ENCODE measurements at regions not wholly inside any gene's neighbourhood (a gene's known extent, or its start where the extent isn't known, plus 50 kb on each side); places are given as distances from the start of the nearest gene placed in this dataset.

DNA sequence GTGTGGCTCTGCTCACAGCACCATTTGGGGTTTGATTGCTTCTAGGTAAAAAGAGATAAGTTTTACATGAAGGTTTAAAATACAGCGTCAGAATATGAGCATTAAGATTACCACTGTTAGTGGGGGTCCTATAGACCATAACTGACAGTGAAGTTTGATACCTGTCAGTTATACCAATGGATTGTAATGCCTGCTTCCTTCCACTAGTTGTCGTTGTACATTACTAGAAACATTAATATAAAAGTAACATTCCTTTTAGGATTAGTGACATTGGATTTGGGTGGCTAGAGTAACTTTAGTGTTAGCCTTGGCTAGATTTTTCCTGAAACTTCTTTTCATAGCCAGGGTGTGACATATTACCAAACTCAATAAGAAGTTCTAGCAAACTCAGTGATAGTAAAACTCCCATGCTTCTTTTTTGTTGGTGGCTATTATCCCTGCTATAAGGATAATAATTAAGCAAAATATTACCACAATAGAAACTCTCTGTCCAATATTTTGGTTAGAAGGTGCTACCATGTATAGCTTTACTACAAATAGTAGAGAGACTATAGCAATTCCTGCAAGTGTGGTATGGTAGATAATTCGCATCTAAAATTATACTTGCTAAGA is 57.1 kb downstream of the FAM181B start:
- H3K36me3 ChIP-seq (ENCODE audit: control insufficient read depth in 3 of 3, insufficient read depth in 3 of 3, low read length in 3 of 3): no peaks in the 10 kb centered on the region
- no peak overlapping the region for H3K27ac ChIP-seq (ENCODE audit: low read depth, low read length)
- no peak overlapping the region for H3K4me3 ChIP-seq (ENCODE audit: low read length in 3 of 3)
- H3K27me3 ChIP-seq (ENCODE audit: control insufficient read depth in 3 of 3, insufficient read depth in 3 of 3, low read length in 3 of 3): no peaks in the 10 kb centered on the region
- no peak overlapping the region for H3K9ac ChIP-seq (ENCODE audit: low read depth in 1 of 3, low read length in 3 of 3)
- no peaks in the 10 kb centered on the region for H3K9me3 ChIP-seq (ENCODE audit: control insufficient read depth in 3 of 3, low read length in 3 of 3)
- no peaks in the 10 kb centered on the region for H3K4me1 ChIP-seq (ENCODE audit: control insufficient read depth in 3 of 3, insufficient read depth in 3 of 3, low read length in 3 of 3)

DNA sequence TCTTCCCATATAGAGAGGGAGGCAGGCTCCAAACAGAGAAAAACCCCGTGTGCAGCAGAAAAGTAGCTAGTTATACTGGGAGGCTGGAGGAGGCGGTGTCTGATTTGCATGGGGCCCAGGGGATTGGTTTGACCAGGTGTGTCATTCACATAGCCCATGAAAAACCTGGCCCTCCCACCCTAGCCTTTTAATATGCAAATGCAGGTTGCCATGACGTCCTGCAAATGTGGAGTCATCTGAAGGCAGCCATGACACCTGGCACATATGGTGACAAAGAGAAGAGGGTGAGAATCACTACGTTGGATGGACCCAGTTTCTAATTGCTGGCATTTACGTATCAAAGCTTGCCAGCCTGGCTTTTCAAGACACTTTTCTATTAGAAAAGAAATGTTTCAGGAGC is 57.8 kb downstream of the FAM181B start:
- Histone ChIP-seq H3K4me3 (ENCODE audit: low read length in 3 of 3) (no peak overlapping the region), H3K9me3 (ENCODE audit: control insufficient read depth in 3 of 3, low read length in 3 of 3) (no peaks in the 10 kb centered on the region), H3K36me3 (ENCODE audit: control insufficient read depth in 3 of 3, insufficient read depth in 3 of 3, low read length in 3 of 3) (no peaks in the 10 kb centered on the region), H3K9ac (ENCODE audit: low read depth in 1 of 3, low read length in 3 of 3) (no peak overlapping the region), H3K27ac (ENCODE audit: low read depth, low read length) (no peak overlapping the region), H3K4me1 (ENCODE audit: control insufficient read depth in 3 of 3, insufficient read depth in 3 of 3, low read length in 3 of 3) (no peaks in the 10 kb centered on the region), H3K27me3 (ENCODE audit: control insufficient read depth in 3 of 3, insufficient read depth in 3 of 3, low read length in 3 of 3) (no peaks in the 10 kb centered on the region)

DNA sequence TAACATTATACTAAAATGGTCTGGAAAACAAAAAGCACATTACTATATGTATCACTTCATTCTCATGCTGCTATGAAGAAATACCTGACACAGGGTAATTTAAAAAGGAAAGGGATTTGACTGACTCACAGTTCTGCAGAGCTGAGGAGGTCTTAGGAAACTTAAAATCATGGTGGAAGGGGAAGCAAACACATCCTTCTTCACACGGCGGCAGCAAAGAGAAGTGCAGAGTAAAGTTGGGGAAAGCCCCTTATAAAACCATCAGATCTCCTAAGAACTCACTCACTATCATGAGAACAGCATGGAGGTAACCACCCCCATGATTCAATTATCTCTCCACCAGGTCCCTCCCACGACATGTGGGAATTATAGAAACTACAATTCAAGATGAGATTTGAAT is 60.0 kb downstream of the FAM181B start:
- peaks cover 0 to 3% (median 0%) of the 10 kb centered on the region in 3 donors for H3K9me3 ChIP-seq (ENCODE audit: control insufficient read depth in 3 of 3, low read length in 3 of 3)
- H3K27ac ChIP-seq (ENCODE audit: low read depth, low read length): no peak overlapping the region
- no peak overlapping the region for H3K4me3 ChIP-seq (ENCODE audit: low read length in 3 of 3)
- no peaks in the 10 kb centered on the region for H3K36me3 ChIP-seq (ENCODE audit: control insufficient read depth in 3 of 3, insufficient read depth in 3 of 3, low read length in 3 of 3)
- H3K9ac ChIP-seq (ENCODE audit: low read depth in 1 of 3, low read length in 3 of 3): no peak overlapping the region
- no peaks in the 10 kb centered on the region for H3K4me1 ChIP-seq (ENCODE audit: control insufficient read depth in 3 of 3, insufficient read depth in 3 of 3, low read length in 3 of 3)
- H3K27me3 ChIP-seq (ENCODE audit: control insufficient read depth in 3 of 3, insufficient read depth in 3 of 3, low read length in 3 of 3): no peaks in the 10 kb centered on the region

DNA sequence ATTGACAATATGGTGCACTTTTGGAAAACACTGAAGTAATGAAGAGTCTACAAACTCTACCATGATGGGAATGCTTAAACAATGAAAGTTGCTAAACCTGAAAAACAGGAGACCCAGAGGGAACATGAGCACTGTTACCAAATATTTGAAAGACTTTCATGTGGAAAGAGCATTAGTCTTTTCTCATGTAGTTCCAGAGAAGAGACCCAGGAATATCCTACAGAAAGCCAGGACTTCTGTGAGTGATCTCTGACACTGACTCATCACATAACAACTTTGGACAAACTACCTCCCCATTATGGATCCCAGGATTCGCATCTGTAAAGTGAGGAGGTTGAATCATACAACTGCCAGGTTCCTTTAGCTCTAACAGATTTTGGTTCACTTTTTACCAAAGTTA is 62.2 kb downstream of the FAM181B start:
- Histone ChIP-seq H3K4me3 (ENCODE audit: low read length in 3 of 3) (no peak overlapping the region), H3K27ac (ENCODE audit: low read depth, low read length) (no peak overlapping the region)

DNA sequence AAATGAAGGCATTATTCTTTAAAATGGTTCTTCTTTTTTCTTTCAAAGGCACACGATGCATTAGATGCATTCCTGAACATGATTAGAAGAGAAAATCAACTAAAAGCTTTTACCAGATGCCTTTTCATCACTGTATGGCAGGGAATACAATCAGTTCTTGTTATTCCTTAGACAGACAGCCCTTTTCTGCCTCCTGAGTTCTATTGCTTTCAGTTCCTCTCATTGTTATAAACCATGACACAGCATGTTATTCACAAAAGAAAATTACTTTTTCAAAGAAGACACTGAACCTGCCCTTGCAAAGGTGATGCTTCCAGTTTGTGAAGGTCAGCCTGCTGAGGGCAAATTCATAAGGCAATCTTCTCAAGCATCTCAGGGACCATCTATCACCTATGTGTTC is 70.1 kb downstream of the FAM181B start:
- Histone ChIP-seq H3K27ac (ENCODE audit: low read depth, low read length) (no peak overlapping the region), H3K9ac (ENCODE audit: low read depth in 1 of 3, low read length in 3 of 3) (no peak overlapping the region), H3K4me1 (ENCODE audit: control insufficient read depth in 3 of 3, insufficient read depth in 3 of 3, low read length in 3 of 3) (no peaks in the 10 kb centered on the region), H3K27me3 (ENCODE audit: control insufficient read depth in 3 of 3, insufficient read depth in 3 of 3, low read length in 3 of 3) (no peaks in the 10 kb centered on the region), H3K36me3 (ENCODE audit: control insufficient read depth in 3 of 3, insufficient read depth in 3 of 3, low read length in 3 of 3) (no peaks in the 10 kb centered on the region), H3K4me3 (ENCODE audit: low read length in 3 of 3) (no peak overlapping the region), H3K9me3 (ENCODE audit: control insufficient read depth in 3 of 3, low read length in 3 of 3) (no peaks in the 10 kb centered on the region)

More for the DNA sequence above, 62.2 kb downstream of the FAM181B start:
- Histone ChIP-seq H3K27me3 (ENCODE audit: control insufficient read depth in 3 of 3, insufficient read depth in 3 of 3, low read length in 3 of 3) (no peaks in the 10 kb centered on the region), H3K4me1 (ENCODE audit: control insufficient read depth in 3 of 3, insufficient read depth in 3 of 3, low read length in 3 of 3) (no peaks in the 10 kb centered on the region), H3K36me3 (ENCODE audit: control insufficient read depth in 3 of 3, insufficient read depth in 3 of 3, low read length in 3 of 3) (no peaks in the 10 kb centered on the region), H3K9ac (ENCODE audit: low read depth in 1 of 3, low read length in 3 of 3) (no peak overlapping the region), H3K9me3 (ENCODE audit: control insufficient read depth in 3 of 3, low read length in 3 of 3) (peaks cover 0 to 3% (median 0%) of the 10 kb centered on the region in 3 donors)

DNA sequence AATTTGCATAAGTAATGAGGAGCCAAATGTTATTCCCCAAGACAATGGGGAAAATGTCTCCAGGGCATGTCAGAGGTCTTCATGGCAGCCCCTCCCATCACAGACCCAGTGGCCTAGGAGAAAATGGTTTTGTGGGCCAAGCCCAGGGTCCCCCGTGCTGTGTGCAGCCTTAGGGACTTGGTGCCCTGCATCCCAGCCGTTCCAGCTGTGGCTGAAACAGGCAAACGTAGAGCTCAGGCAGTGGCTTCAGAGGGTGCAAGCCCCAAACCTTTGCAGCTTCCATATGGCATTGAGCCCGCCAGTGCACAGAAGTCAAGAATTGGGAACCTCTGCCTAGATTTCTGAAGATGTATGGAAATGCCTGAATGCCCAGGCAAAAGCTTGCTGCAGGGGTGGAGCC is 79.9 kb downstream of the FAM181B start:
- H3K4me1 ChIP-seq (ENCODE audit: control insufficient read depth in 3 of 3, insufficient read depth in 3 of 3, low read length in 3 of 3): no peaks in the 10 kb centered on the region
- H3K27ac ChIP-seq (ENCODE audit: low read depth, low read length): no peak overlapping the region
- no peaks in the 10 kb centered on the region for H3K27me3 ChIP-seq (ENCODE audit: control insufficient read depth in 3 of 3, insufficient read depth in 3 of 3, low read length in 3 of 3)
- no peak overlapping the region for H3K9ac ChIP-seq (ENCODE audit: low read depth in 1 of 3, low read length in 3 of 3)
- no peaks in the 10 kb centered on the region for H3K36me3 ChIP-seq (ENCODE audit: control insufficient read depth in 3 of 3, insufficient read depth in 3 of 3, low read length in 3 of 3)
- no peaks in the 10 kb centered on the region for H3K9me3 ChIP-seq (ENCODE audit: control insufficient read depth in 3 of 3, low read length in 3 of 3)
- no peak overlapping the region for H3K4me3 ChIP-seq (ENCODE audit: low read length in 3 of 3)

DNA sequence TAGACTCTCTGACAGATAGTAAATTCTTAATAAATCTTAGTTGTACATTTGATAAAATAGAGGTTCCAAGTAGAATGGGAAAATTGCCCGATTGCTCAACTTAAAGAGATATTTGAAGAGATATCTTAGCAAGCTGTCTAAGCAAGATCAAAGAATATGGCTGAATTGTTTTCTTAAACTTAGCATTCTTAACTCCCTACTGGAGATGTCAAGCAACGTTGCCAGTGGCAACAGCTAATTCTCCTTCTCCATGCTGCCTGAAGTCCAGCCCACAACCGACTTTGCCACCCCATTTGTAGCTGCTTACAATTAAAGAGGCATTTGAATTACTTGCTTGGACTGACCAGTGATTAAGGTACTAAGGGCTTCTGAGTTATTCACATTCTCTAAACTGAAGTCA is 94.4 kb downstream of the FAM181B start:
- Histone ChIP-seq H3K27ac (ENCODE audit: low read depth, low read length) (no peak overlapping the region), H3K9me3 (ENCODE audit: control insufficient read depth in 3 of 3, low read length in 3 of 3) (no peaks in the 10 kb centered on the region), H3K4me1 (ENCODE audit: control insufficient read depth in 3 of 3, insufficient read depth in 3 of 3, low read length in 3 of 3) (no peaks in the 10 kb centered on the region), H3K4me3 (ENCODE audit: low read length in 3 of 3) (no peak overlapping the region), H3K27me3 (ENCODE audit: control insufficient read depth in 3 of 3, insufficient read depth in 3 of 3, low read length in 3 of 3) (no peaks in the 10 kb centered on the region), H3K9ac (ENCODE audit: low read depth in 1 of 3, low read length in 3 of 3) (no peak overlapping the region), H3K36me3 (ENCODE audit: control insufficient read depth in 3 of 3, insufficient read depth in 3 of 3, low read length in 3 of 3) (no peaks in the 10 kb centered on the region)

DNA sequence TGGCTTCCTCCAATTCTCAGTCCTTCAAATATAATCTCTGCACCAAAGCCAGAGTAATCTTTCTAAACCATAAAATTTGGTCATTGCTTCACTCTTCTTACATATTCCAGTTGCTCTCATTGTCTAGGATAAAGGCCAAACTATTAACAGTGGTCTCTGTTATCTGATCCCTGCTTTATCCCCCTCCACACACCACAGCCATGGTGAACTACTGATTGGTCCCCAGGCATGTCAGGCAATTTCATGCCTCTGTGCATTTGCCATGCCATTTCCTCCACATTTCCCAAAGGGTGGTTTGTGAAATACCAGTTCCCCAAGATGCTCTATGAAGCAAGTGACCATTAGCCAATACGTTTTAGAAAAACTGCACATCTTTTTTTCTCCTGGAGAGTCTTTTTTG is 97.0 kb downstream of the FAM181B start:
- H3K4me3 ChIP-seq (ENCODE audit: low read length in 3 of 3): no peak overlapping the region
- H3K4me1 ChIP-seq (ENCODE audit: control insufficient read depth in 3 of 3, insufficient read depth in 3 of 3, low read length in 3 of 3): no peaks in the 10 kb centered on the region
- H3K27ac ChIP-seq (ENCODE audit: low read depth, low read length): no peak overlapping the region
- no peak overlapping the region for H3K9ac ChIP-seq (ENCODE audit: low read depth in 1 of 3, low read length in 3 of 3)
- H3K36me3 ChIP-seq (ENCODE audit: control insufficient read depth in 3 of 3, insufficient read depth in 3 of 3, low read length in 3 of 3): no peaks in the 10 kb centered on the region
- H3K27me3 ChIP-seq (ENCODE audit: control insufficient read depth in 3 of 3, insufficient read depth in 3 of 3, low read length in 3 of 3): no peaks in the 10 kb centered on the region
- no peaks in the 10 kb centered on the region for H3K9me3 ChIP-seq (ENCODE audit: control insufficient read depth in 3 of 3, low read length in 3 of 3)

DNA sequence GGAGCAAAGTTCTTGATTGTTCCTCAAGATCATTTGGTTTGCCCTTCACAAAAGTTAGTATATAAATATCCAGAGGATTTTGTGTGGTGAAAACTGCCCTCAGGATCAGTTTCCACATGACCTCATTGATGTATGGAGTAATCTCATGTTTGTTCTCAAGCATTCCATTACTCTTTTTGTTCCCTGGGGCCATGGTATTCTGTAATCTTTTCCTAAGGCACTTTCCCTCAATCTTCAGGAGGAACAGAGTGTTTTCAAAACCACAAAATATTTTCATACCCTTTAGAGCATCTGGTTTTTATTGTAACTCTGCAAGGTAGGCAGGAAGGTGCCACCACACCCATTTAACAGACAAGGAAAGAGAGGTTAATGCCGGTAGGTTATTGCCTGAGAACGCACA is 99.6 kb downstream of the FAM181B start:
- no peak overlapping the region for H3K9ac ChIP-seq (ENCODE audit: low read depth in 1 of 3, low read length in 3 of 3)
- no peaks in the 10 kb centered on the region for H3K27me3 ChIP-seq (ENCODE audit: control insufficient read depth in 3 of 3, insufficient read depth in 3 of 3, low read length in 3 of 3)
- no peaks in the 10 kb centered on the region for H3K9me3 ChIP-seq (ENCODE audit: control insufficient read depth in 3 of 3, low read length in 3 of 3)
- H3K4me3 ChIP-seq (ENCODE audit: low read length in 3 of 3): no peak overlapping the region
- H3K36me3 ChIP-seq (ENCODE audit: control insufficient read depth in 3 of 3, insufficient read depth in 3 of 3, low read length in 3 of 3): no peaks in the 10 kb centered on the region
- no peak overlapping the region for H3K27ac ChIP-seq (ENCODE audit: low read depth, low read length)
- no peaks in the 10 kb centered on the region for H3K4me1 ChIP-seq (ENCODE audit: control insufficient read depth in 3 of 3, insufficient read depth in 3 of 3, low read length in 3 of 3)

DNA sequence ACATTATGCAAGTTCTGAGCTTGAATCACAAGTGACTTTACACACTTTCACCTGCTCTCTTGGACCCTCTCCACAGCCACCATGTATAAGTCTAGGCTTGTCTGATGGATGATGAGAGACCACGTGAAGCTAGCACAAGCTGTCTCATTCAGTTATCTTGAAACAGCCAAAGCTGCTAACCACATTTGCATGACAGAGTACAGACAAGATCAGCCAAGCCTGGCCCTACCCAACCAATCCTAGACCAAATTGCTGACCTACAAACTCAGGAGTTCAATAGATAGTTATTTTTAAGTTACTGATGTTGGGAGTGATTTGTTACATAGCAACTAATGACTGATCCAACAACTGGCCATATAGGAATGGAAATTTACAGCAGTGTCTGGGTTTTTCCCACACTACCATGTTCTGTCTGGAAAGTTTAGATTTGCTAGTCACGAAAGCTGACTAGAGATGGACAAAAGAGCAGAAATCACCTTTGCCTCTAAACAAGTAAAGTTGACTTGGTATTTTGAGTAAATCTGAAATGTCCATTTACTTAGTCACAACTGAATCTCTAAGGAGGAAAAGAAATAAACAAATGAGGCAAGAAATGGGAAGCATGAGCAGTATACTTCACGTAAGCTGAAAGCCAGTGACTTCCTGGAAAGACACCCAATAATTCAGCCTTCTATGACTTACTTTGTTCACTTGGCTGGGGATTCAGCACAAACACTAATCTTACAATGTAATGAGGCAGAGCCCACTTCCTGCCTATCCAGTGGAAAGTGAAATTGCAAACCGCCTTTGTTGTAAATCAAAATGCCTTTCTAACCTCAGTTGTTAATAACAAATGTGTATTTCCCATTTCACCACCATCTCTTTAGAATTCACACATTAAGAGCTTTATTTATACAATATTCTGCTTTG is 101.7 kb downstream of the FAM181B start:
- H3K27ac ChIP-seq (ENCODE audit: low read depth, low read length): no peak overlapping the region
- H3K4me1 ChIP-seq (ENCODE audit: control insufficient read depth in 3 of 3, insufficient read depth in 3 of 3, low read length in 3 of 3): no peaks in the 10 kb centered on the region
- H3K9me3 ChIP-seq (ENCODE audit: control insufficient read depth in 3 of 3, low read length in 3 of 3): peaks cover 0 to 2% (median 0%) of the 10 kb centered on the region in 3 donors
- no peak overlapping the region for H3K4me3 ChIP-seq (ENCODE audit: low read length in 3 of 3)
- no peak overlapping the region for H3K9ac ChIP-seq (ENCODE audit: low read depth in 1 of 3, low read length in 3 of 3)
- no peaks in the 10 kb centered on the region for H3K27me3 ChIP-seq (ENCODE audit: control insufficient read depth in 3 of 3, insufficient read depth in 3 of 3, low read length in 3 of 3)
- H3K36me3 ChIP-seq (ENCODE audit: control insufficient read depth in 3 of 3, insufficient read depth in 3 of 3, low read length in 3 of 3): no peaks in the 10 kb centered on the region
